ENCODE measurements at regions not wholly inside any gene's neighbourhood (a gene's known extent, or its start where the extent isn't known, plus 50 kb on each side); places are given as distances from the start of the nearest gene placed in this dataset.

- no peaks in the 10 kb centered on the region for H3K36me3 ChIP-seq
- H3K4me1 ChIP-seq (ENCODE audit: insufficient read depth): no peaks in the 10 kb centered on the region
- DNase-seq: no peak
- TF ChIP-seq POLR2A (IDR thresholded peaks at IDR 0.05): no peak
- TF ChIP-seq CTCF (IDR thresholded peaks at IDR 0.05): no peak
- TF ChIP-seq EP300 (IDR thresholded peaks at IDR 0.05): no peak
- no peak overlapping the region for H3K27ac ChIP-seq
- intact Hi-C loops (cut with DNase I): no loop called here
- H3K9me3 ChIP-seq: no peaks in the 10 kb centered on the region
- H3K27me3 ChIP-seq: no peaks in the 10 kb centered on the region
- 67 to 73% (median 68%) methylated on average over 4 of the region's 4 CpGs for WGBS, 3 donors
- H3K4me3 ChIP-seq: no peak overlapping the region
Observed at GRCh38 chr16:87086156-87086555, 231.0 kb downstream of the C16orf95 start.

- H3K9me3 ChIP-seq: no peaks in the 10 kb centered on the region
- DNase-seq: no peak
- no peaks in the 10 kb centered on the region for H3K27me3 ChIP-seq
- H3K36me3 ChIP-seq: no peaks in the 10 kb centered on the region
- intact Hi-C loops (cut with DNase I): no loop called here
- no peak overlapping the region for H3K4me3 ChIP-seq
- H3K27ac ChIP-seq: no peak overlapping the region
- no peak for TF ChIP-seq POLR2A (IDR thresholded peaks at IDR 0.05)
- no peak for TF ChIP-seq CTCF (IDR thresholded peaks at IDR 0.05)
- no peak for TF ChIP-seq EP300 (IDR thresholded peaks at IDR 0.05)
- H3K4me1 ChIP-seq (ENCODE audit: insufficient read depth): no peaks in the 10 kb centered on the region
Observed at GRCh38 chr16:87086575-87086974, 230.6 kb downstream of the C16orf95 start.

GRCh38 chr16:87092958-87093357 lies 224.2 kb downstream of the C16orf95 start:
- Histone ChIP-seq H3K27ac (no peak overlapping the region), H3K4me1 (ENCODE audit: insufficient read depth) (no peaks in the 10 kb centered on the region), H3K9me3 (no peaks in the 10 kb centered on the region), H3K27me3 (no peaks in the 10 kb centered on the region), H3K4me3 (no peak overlapping the region), H3K36me3 (no peaks in the 10 kb centered on the region)
- intact Hi-C loops (cut with DNase I): no loop called here
- no peak for DNase-seq
- TF ChIP-seq EP300 (IDR thresholded peaks at IDR 0.05) (no peak), CTCF (IDR thresholded peaks at IDR 0.05) (no peak), POLR2A (IDR thresholded peaks at IDR 0.05) (no peak)
- WGBS, 3 donors: 96 to 99% (median 97%) methylated on average over 5 of the region's 5 CpGs

- WGBS, 3 donors: 82 to 85% (median 84%) methylated on average over 18 of the region's 18 CpGs
- Histone ChIP-seq H3K27me3 (no peaks in the 10 kb centered on the region), H3K36me3 (no peaks in the 10 kb centered on the region), H3K4me3 (no peak overlapping the region), H3K4me1 (ENCODE audit: insufficient read depth) (no peaks in the 10 kb centered on the region), H3K9me3 (no peaks in the 10 kb centered on the region), H3K27ac (no peak overlapping the region)
- intact Hi-C loops (cut with DNase I): no loop called here
- TF ChIP-seq EP300 (IDR thresholded peaks at IDR 0.05) (no peak), CTCF (IDR thresholded peaks at IDR 0.05) (no peak), POLR2A (IDR thresholded peaks at IDR 0.05) (no peak)
- no peak for DNase-seq
Observed at GRCh38 chr16:87093804-87094555, 223.2 kb downstream of the C16orf95 start.

All from ovary (tissue), 7 donors.